B cell (primary cell): ENCODE measurements at regions not wholly inside any gene's neighbourhood (a gene's known extent, or its start where the extent isn't known, plus 50 kb on each side); places are given as distances from the start of the nearest gene placed in this dataset.

ENCODE experiments used
- ATAC-seq: fragments of 200-7000 bp; cut with Tn5 transposase; one replicate; pipeline ENCODE4 v1.10.0; 2021; ENCODE audit warnings: low read depth, mild to moderate bottlenecking, moderate number of reproducible peaks, moderate library complexity
- CTCF ChIA-PET: fragments of 350-600 bp; sonication (Branson Sonifier 250); formaldehyde crosslinking; loops from one replicate; lab custom pipeline; 2021; ENCODE audit warnings: antibody characterized with exemption, inconsistent platforms; lab: Charles Lee
- POLR2A ChIA-PET: fragments of 350-600 bp; sonication (Branson Sonifier 250); formaldehyde crosslinking; loops from one replicate; lab custom pipeline; 2021; ENCODE audit warnings: antibody characterized with exemption; lab: Charles Lee
- DNase-seq: peaks from one replicate; pipeline ENCODE4 v3.0.0; 2013
- H2AFZ ChIP-seq: 2 replicates; pipeline ENCODE4 v1.6.1; 2012; ENCODE audit warnings: mild to moderate bottlenecking, low read depth, low read length; ENCODE audit not compliant: insufficient read depth, poor library complexity, severe bottlenecking
- H3K27ac ChIP-seq, 2 donors: 1 replicate in 1 of 2; 2 replicates in 1 of 2; pipeline ENCODE4 v1.5.1; 2012 to 2013; ENCODE audit warnings: low read length in 2 of 2, mild to moderate bottlenecking in 2 of 2, moderate library complexity in 1 of 2
- H3K27me3 ChIP-seq, 4 experiments: fragments of 200-600 bp in 1 of 4; sonication (generic) in 1 of 4; replicated peaks in 1 of 4; 1 replicate in 2 of 4; 2 replicates in 2 of 4; pipeline versions ENCODE4 v1.6.1 to v1.7.0; 2013 to 2016; ENCODE audit warnings: low read length in 3 of 4, mild to moderate bottlenecking in 2 of 4, mixed read lengths in 1 of 4, moderate library complexity in 1 of 4; ENCODE audit not compliant: insufficient read depth in 4 of 4, control insufficient read depth in 3 of 4; ENCODE audit errors: control extremely low read depth in 1 of 4
- H3K36me3 ChIP-seq, 2 experiments: replicated peaks in 1 of 2; 1 replicate in 1 of 2; 2 replicates in 1 of 2; pipeline versions ENCODE4 v1.6.1 to v1.7.1; 2013; ENCODE audit warnings: low read length in 1 of 2; ENCODE audit not compliant: insufficient read depth in 2 of 2, control insufficient read depth in 1 of 2; ENCODE audit errors: control extremely low read depth in 1 of 2, extremely low read depth in 1 of 2
- H3K4me1 ChIP-seq, 2 donors: fragments of 200-600 bp in 1 of 2; sonication (generic) in 1 of 2; 1 replicate in 1 of 2; 2 replicates in 1 of 2; pipeline versions ENCODE4 v1.5.1 to v1.6.1; 2013 to 2017; ENCODE audit warnings: low read length in 2 of 2; ENCODE audit not compliant: control insufficient read depth in 2 of 2, insufficient read depth in 2 of 2
- H3K4me2 ChIP-seq: replicated peaks from 2 replicates; pipeline ENCODE3; 2012; ENCODE audit warnings: mild to moderate bottlenecking, low read depth, low read length; ENCODE audit not compliant: poor library complexity, severe bottlenecking
- H3K4me3 ChIP-seq, 5 experiments: fragments of 200-600 bp in 1 of 5; sonication (generic) in 1 of 5; 1 replicate in 3 of 5; 2 replicates in 2 of 5; pipeline versions ENCODE4 v1.5.1 to v1.7.0; 2011 to 2016; ENCODE audit warnings: low read length in 4 of 5, mild to moderate bottlenecking in 4 of 5, low read depth in 2 of 5, control low read depth in 1 of 5, moderate library complexity in 1 of 5; ENCODE audit not compliant: insufficient read depth in 1 of 5; ENCODE audit errors: control extremely low read depth in 1 of 5, extremely low read depth in 1 of 5
- H3K79me2 ChIP-seq: fragments of 200-600 bp; sonication (generic); one replicate; pipeline ENCODE4 v1.6.0; 2016; ENCODE audit warnings: low read length; ENCODE audit not compliant: control insufficient read depth, insufficient read depth
- H3K9ac ChIP-seq: fragments of 200-600 bp; sonication (generic); 2 replicates; pipeline ENCODE4 v1.6.1; 2017; ENCODE audit warnings: mild to moderate bottlenecking, low read length, moderate library complexity
- H3K9me3 ChIP-seq, 3 donors: one replicate each; pipeline versions ENCODE4 v1.6.1 to v1.7.1; 2013; ENCODE audit warnings: low read length in 2 of 3; ENCODE audit not compliant: control insufficient read depth in 2 of 3, insufficient read depth in 1 of 3; ENCODE audit errors: control extremely low read depth in 1 of 3
- H4K20me1 ChIP-seq: 2 replicates; pipeline ENCODE4 v1.6.0; 2012; ENCODE audit warnings: mild to moderate bottlenecking, low read length; ENCODE audit not compliant: insufficient read depth, control insufficient read depth, poor library complexity, severe bottlenecking
- H3K27ac Mint-ChIP-seq: one replicate; pipeline ENCODE4 v1.8.0; 2021; ENCODE audit warnings: mixed read lengths
- H3K27me3 Mint-ChIP-seq: one replicate; pipeline ENCODE4 v1.8.0; 2021; ENCODE audit warnings: mixed read lengths
- H3K4me1 Mint-ChIP-seq: one replicate; pipeline ENCODE4 v1.8.0; 2021; ENCODE audit warnings: mixed read lengths
- H3K4me3 Mint-ChIP-seq: one replicate; pipeline ENCODE4 v1.8.0; 2021; ENCODE audit warnings: mixed read lengths
- H3K9me3 Mint-ChIP-seq: one replicate; pipeline ENCODE4 v1.8.0; 2022; ENCODE audit warnings: mixed read lengths; ENCODE audit not compliant: insufficient read depth
- CTCF ChIP-seq: fragments of 200-600 bp; IDR thresholded peaks from one replicate; pipeline ENCODE4 v1.8.0; 2022; ENCODE audit warnings: antibody characterized with exemption, mild to moderate bottlenecking
- EZH2 ChIP-seq: IDR thresholded peaks from 2 replicates; pipeline ENCODE4 v1.6.1; 2012; ENCODE audit warnings: borderline replicate concordance, low read depth, mild to moderate bottlenecking, moderate library complexity, low read length; ENCODE audit not compliant: insufficient read depth, poor library complexity, severe bottlenecking
- WGBS: methylation state at CpG from one replicate; pipeline ENCODE4 v1.1.5; 2013; ENCODE audit warnings: missing lambda C conversion rate; ENCODE audit not compliant: insufficient coverage; 5-methylcytosine and 5-hydroxymethylcytosine counted together
- intact Hi-C: fragments of 100-400 bp; cut with micrococcal nuclease; formaldehyde crosslinking; loops from one replicate; pipeline ENCODE4 v1.10.0; 2022

DNA sequence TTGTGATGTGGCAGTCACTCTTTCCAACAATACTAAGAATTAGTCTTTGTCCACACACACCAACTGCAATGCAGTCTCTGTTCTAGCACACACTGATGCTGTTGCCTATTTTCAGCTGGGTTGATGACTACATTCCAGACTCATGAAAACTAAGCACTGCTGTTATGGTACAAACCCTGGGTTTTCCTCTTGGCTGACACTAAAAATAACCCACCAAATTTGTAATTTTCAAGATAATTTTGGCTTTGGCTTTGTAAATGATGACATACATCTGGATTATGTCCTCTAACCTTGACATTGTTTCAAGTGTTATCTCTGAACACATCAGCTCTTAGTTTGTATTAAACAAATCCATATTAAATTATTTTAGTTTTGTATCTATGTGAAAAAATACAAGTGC is 444.8 kb downstream of the PTPRC start:
- peaks cover 0 to 8% of the 10 kb centered on the region in 2 donors for H3K4me1 ChIP-seq
- H3K4me3 ChIP-seq, result no peak overlapping the region
- H3K79me2 ChIP-seq, result no peaks in the 10 kb centered on the region
- ChIA-PET POLR2A (no interaction called here), CTCF (no interaction called here)
- no peaks in the 10 kb centered on the region for H4K20me1 ChIP-seq
- H3K27ac ChIP-seq, result no peak overlapping the region
- Mint-ChIP-seq H3K4me3 (no peak overlapping the region), H3K4me1 (peaks cover 11% of the 10 kb centered on the region), H3K27ac (no peak overlapping the region), H3K27me3 (no peaks in the 10 kb centered on the region), H3K9me3 (no peaks in the 10 kb centered on the region)
- H3K36me3 ChIP-seq, result no peaks in the 10 kb centered on the region
- peaks cover 0 to 1% (median 0%) of the 10 kb centered on the region in 3 donors for H3K9me3 ChIP-seq
- no peak overlapping the region for H3K9ac ChIP-seq
- H3K27me3 ChIP-seq, result no peaks in the 10 kb centered on the region
- no peak for TF ChIP-seq EZH2
- TF ChIP-seq CTCF, result no peak
- H2AFZ ChIP-seq, result no peak overlapping the region
- intact Hi-C loops, result no loop called here
- DNase-seq, result no peak
- no peak overlapping the region for H3K4me2 ChIP-seq
- ATAC-seq, result no peak

GRCh38 chr1:199084293-199084692 is 445.5 kb downstream of the PTPRC start:
- no peak overlapping the region for H3K27ac Mint-ChIP-seq
- POLR2A ChIA-PET, result no interaction called here
- ATAC-seq, result no peak
- H4K20me1 ChIP-seq, result no peaks in the 10 kb centered on the region
- intact Hi-C loops, result no loop called here
- H3K27me3 Mint-ChIP-seq, result no peaks in the 10 kb centered on the region
- CTCF ChIA-PET, result no interaction called here
- TF ChIP-seq EZH2 (no peak), CTCF (no peak)
- H3K27ac ChIP-seq, result no peak overlapping the region
- DNase-seq, result no peak
- H3K4me1 ChIP-seq, result peaks cover under 1 to 14% of the 10 kb centered on the region in 2 donors
- no peaks in the 10 kb centered on the region for H3K27me3 ChIP-seq
- no peak overlapping the region for H2AFZ ChIP-seq
- peaks cover 0 to 1% (median 0%) of the 10 kb centered on the region in 3 donors for H3K9me3 ChIP-seq
- H3K4me3 ChIP-seq, result no peak overlapping the region
- no peak overlapping the region for H3K9ac ChIP-seq
- H3K4me1 Mint-ChIP-seq, result peaks cover 17% of the 10 kb centered on the region
- H3K4me3 Mint-ChIP-seq, result no peak overlapping the region
- 80% methylated on average over 1 of the region's 1 CpG for WGBS
- H3K9me3 Mint-ChIP-seq, result no peaks in the 10 kb centered on the region
- H3K36me3 ChIP-seq, result no peaks in the 10 kb centered on the region
- H3K4me2 ChIP-seq, result no peak overlapping the region
- H3K79me2 ChIP-seq, result no peaks in the 10 kb centered on the region
